Esophagus muscularis mucosa (tissue), 3 donors: ENCODE measurements at regions not wholly inside any gene's neighbourhood (a gene's known extent, or its start where the extent isn't known, plus 50 kb on each side); places are given as distances from the start of the nearest gene placed in this dataset.

Source experiments
- POLR2A ChIP-seq: fragments of 450-650 bp; IDR thresholded peaks from one replicate; pipeline ENCODE4 v1.6.1; 2017; ENCODE audit warnings: antibody characterized with exemption, moderate library complexity, mild to moderate bottlenecking, low read depth
- POLR2AphosphoS5 ChIP-seq, 2 donors: sonication (generic); formaldehyde crosslinking; IDR thresholded peaks; one replicate each; pipeline ENCODE4 v1.6.1; 2017; ENCODE audit warnings: antibody characterized with exemption in 2 of 2
- TF ChIP-seq, protein P1 (sequence below), 3 experiments: fragments of 200-600 bp in 2 of 3; fragments of 450-650 bp in 1 of 3; sonication (generic) in 2 of 3; IDR thresholded peaks; one replicate each; pipeline ENCODE4 v1.5.1; 2017 to 2019; ENCODE audit warnings: antibody characterized with exemption in 3 of 3, mild to moderate bottlenecking in 2 of 3, moderate library complexity in 1 of 3

DNA sequence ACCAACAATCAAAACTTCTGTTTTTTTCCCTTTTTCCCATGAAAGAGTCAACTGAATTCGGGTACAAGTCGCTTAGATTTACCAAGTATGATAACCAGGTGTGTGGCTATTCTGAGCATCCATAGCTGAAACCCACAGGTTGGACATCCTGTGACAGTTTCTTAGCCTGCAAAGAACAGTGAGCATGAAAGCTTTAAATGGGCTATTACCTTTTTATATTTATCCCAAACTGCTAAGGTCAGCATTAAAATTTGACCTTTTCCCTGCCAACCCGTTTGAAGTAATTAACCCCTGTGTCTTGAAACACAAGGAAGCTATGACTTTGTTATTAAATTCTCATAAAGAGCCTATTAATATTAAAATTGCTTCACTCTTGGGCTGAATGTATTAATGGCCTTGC lies 1065.0 kb upstream of the RBFOX1 start:
- TF ChIP-seq, protein P1, sequence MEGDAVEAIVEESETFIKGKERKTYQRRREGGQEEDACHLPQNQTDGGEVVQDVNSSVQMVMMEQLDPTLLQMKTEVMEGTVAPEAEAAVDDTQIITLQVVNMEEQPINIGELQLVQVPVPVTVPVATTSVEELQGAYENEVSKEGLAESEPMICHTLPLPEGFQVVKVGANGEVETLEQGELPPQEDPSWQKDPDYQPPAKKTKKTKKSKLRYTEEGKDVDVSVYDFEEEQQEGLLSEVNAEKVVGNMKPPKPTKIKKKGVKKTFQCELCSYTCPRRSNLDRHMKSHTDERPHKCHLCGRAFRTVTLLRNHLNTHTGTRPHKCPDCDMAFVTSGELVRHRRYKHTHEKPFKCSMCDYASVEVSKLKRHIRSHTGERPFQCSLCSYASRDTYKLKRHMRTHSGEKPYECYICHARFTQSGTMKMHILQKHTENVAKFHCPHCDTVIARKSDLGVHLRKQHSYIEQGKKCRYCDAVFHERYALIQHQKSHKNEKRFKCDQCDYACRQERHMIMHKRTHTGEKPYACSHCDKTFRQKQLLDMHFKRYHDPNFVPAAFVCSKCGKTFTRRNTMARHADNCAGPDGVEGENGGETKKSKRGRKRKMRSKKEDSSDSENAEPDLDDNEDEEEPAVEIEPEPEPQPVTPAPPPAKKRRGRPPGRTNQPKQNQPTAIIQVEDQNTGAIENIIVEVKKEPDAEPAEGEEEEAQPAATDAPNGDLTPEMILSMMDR (IDR thresholded peaks at IDR 0.05): no peak
- TF ChIP-seq POLR2A (no peak), POLR2AphosphoS5 (IDR thresholded peaks at IDR 0.05) (no peak)
